GM06990 (cell line): ENCODE measurements at regions not wholly inside any gene's neighbourhood (a gene's known extent, or its start where the extent isn't known, plus 50 kb on each side); places are given as distances from the start of the nearest gene placed in this dataset.

Experiments used
- DNase-seq: peaks from one replicate; pipeline ENCODE4 v3.0.0-alpha.2; 2011; ENCODE audit not compliant: insufficient read length; ENCODE audit errors: extremely low read depth
- H3K27me3 ChIP-seq: replicated peaks from 2 replicates; pipeline ENCODE4 v1.6.0; 2011; ENCODE audit warnings: low read length; ENCODE audit not compliant: control insufficient read depth, insufficient read depth
- H3K36me3 ChIP-seq: 2 replicates; pipeline ENCODE4 v1.5.1; 2011; ENCODE audit warnings: low read length; ENCODE audit not compliant: control insufficient read depth, insufficient read depth
- H3K4me3 ChIP-seq: replicated peaks from 2 replicates; pipeline ENCODE4 v1.5.1; 2011; ENCODE audit warnings: low read depth, mild to moderate bottlenecking, control low read depth, low read length
- CTCF ChIP-seq: IDR thresholded peaks from 2 replicates; pipeline ENCODE4 v1.5.1; 2011; ENCODE audit warnings: low read length, control low read depth, mild to moderate bottlenecking, inconsistent platforms; ENCODE audit not compliant: insufficient read depth, poor library complexity, severe bottlenecking

- no peak for DNase-seq
- Histone ChIP-seq H3K36me3 (no peaks in the 10 kb centered on the region), H3K4me3 (no peak overlapping the region), H3K27me3 (peaks cover 4% of the 10 kb centered on the region)
- TF ChIP-seq CTCF: no peak
These were observed 195.8 kb upstream of the HABP2 start for GRCh38 chr10:113356794-113357680.

DNA sequence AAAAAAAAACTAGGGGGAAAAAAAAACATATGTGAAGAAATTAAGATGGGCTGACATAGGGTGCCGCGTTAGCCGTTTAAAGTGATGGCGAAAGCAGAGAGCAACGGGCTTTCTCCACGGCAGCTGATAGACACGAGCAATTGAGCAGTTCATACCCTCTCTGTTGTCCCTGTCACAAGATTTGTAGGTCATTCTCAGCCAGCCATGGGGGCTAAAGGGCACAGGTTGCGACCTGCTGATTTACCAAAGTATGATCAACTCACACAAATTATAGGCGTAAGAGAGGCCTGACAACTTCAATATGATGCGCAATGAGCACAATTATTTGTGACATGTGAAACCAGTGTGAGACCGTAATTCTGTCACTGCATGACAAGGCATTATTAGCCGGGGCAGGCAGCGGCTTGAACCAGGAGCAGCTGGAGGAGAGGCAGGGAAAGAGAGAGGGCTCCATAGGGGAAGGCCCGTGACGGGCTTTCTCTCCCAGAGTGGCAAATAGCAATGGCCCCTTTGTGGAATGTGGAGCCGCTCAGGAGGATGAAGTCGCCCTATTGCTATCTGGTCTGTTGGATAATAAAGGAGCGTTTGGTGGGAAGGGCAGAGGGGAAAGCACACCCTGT, 195.1 kb upstream of the HABP2 start:
- no peaks in the 10 kb centered on the region for H3K36me3 ChIP-seq
- no peak overlapping the region for H3K4me3 ChIP-seq
- peaks cover 4% of the 10 kb centered on the region for H3K27me3 ChIP-seq
- no peak for TF ChIP-seq CTCF
- no peak for DNase-seq

GRCh38 chr10:113359655-113360054, 193.2 kb upstream of the HABP2 start:
- TF ChIP-seq CTCF: no peak
- no peak overlapping the region for H3K4me3 ChIP-seq
- no peak for DNase-seq
- peaks cover 2% of the 10 kb centered on the region; the same call in 1 of the 2 replicates for H3K27me3 ChIP-seq
- no peaks in the 10 kb centered on the region for H3K36me3 ChIP-seq

GRCh38 chr10:113360870-113361269, 192.0 kb upstream of the HABP2 start:
- no peak for TF ChIP-seq CTCF
- Histone ChIP-seq H3K36me3 (no peaks in the 10 kb centered on the region), H3K27me3 (peaks cover 2% of the 10 kb centered on the region; the same call in 1 of the 2 replicates), H3K4me3 (no peak overlapping the region)
- no peak for DNase-seq

- Histone ChIP-seq H3K36me3 (no peaks in the 10 kb centered on the region), H3K27me3 (peaks cover 2% of the 10 kb centered on the region; the same call in 1 of the 2 replicates), H3K4me3 (no peak overlapping the region)
- no peak for DNase-seq
- no peak for TF ChIP-seq CTCF
These were observed 190.2 kb upstream of the HABP2 start for GRCh38 chr10:113362645-113363091.
